Mucosa of gallbladder (tissue), 1 donor: ENCODE measurements at regions not wholly inside any gene's neighbourhood (a gene's known extent, or its start where the extent isn't known, plus 50 kb on each side); places are given as distances from the start of the nearest gene placed in this dataset.
"Not testable (repeated sequence)": the region's sequence is repeated elsewhere in the genome, so short reads cannot be mapped to it uniquely, and the experiment has no call there.

Experiments used
- DNase-seq: peaks from one replicate; pipeline ENCODE4 v3.0.0-alpha.2; 2020; ENCODE audit warnings: low spot score
- donor health status: DM: no; HTN: no; CAD: no.

DNA sequence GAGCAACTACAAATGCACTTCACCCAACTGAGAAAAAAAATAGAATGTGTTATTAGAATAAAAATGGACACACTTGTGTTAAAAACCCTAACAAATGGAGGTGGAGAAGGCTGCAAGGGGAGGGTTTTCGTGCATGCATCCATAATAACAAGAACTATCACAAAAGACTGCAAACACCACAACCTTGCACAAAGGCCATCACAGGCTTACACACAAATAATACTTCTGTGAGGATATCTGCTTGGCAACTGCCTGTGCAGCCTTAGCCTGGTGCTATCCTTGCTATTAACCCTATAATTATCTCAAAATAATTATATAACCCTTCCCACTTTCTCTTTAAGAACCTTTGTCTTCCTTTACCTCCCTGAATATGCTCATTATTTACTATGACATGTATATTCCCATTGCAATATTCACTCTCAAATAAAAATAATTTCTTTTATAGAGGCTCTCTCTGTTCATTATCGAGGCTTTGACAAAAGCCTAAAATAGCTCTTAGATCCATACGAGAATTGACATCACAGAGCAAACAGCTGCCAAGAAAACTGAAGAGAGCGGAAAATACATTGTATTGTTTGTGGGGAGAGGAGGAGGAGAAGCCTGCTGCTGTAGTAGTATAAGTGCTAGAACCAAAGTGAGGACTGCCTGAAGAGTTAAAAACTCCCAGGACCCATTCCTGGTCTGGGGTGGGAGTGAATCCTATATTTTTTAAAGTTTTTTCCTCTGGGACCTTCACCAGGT lies 1768.7 kb downstream of the BRINP3 start:
- DNase-seq, result no peak

DNA sequence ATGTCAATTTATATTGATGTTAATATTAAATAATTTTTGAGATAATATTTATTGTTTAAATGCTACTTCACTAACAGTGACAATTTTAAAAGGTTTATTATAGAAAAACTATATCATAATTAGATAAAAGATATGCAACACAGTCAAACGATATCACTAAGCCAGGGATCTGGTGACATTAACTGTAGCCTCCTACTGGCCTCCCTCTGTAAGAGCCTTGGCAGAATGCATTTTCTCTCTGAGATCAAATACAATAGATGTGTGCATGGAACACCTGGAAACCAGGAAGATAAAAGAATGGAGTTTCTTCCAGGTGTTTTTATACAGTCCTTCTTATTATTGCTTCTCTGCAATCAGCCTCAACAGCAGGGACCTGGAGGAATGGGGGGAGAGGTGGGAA lies 1762.1 kb downstream of the BRINP3 start:
- no peak for DNase-seq

DNA sequence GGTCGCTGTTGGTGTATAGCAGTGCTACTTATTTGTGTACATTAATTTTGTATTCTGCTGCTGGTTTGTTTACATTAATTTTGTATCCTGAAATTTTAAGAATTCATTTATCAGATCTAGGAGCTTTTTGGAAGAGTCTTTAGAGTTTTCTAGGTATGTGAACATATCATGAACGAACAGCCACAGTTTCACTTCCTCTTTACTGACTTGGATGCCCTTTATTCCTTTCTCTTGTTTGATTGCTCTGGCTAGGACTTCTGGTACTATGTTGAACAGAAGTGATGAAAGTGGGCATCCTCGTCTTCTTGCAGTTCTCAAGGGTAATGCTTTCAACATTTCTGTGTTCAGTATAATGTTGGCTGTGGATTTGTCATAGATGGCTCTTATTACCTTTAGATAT lies 1757.9 kb downstream of the BRINP3 start:
- DNase-seq, result no peak

DNA sequence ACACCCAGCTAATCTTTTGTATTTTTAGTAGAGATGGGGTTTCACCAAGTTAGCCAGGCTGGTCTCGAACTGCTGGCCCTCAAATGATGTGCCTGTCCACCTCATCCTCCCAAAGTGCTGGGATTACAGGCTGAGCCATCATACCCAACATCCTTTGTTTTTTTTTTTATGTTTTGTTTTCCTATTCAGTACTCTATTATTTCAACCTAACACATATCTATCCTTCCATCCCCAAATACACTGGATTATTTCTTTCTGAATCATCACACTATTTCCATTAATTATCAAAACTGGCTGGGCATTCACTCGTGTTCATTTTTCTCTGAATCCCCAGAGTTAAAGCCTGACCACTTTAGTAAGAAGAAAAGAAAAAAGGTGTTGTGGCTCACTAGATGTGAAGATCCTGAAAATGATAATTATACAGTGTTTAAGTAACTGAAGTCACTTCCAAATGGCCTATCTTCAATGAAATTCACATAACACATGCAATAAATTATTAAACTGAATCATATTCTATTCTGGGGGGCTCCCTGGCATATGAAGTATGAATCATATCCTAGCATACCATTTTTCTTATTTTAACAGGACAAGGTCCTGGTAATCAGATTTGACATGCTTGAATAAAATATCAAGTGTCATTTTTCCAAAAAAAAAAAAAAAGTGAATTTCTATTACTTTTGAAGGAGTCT lies 1754.2 kb downstream of the BRINP3 start:
- DNase-seq, result no peak

DNA sequence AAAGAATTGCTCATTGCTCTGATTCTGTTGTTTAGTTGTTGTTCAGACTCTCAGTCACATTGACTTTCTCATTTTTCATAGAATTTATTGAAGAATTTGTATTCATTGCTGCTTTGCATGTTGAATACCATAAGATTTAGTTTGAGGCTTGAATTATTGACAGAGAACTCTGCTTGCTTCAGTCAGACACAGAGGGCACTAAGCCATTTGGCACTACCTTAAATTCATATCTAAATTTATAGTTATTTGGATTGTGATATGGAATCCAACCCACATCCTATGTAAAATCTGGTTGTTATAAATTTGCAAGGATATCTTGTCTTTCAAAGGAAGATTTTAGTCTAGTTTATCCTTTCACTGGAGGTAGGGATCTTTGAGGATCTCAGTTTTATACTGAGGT lies 1748.6 kb downstream of the BRINP3 start:
- no peak for DNase-seq

DNA sequence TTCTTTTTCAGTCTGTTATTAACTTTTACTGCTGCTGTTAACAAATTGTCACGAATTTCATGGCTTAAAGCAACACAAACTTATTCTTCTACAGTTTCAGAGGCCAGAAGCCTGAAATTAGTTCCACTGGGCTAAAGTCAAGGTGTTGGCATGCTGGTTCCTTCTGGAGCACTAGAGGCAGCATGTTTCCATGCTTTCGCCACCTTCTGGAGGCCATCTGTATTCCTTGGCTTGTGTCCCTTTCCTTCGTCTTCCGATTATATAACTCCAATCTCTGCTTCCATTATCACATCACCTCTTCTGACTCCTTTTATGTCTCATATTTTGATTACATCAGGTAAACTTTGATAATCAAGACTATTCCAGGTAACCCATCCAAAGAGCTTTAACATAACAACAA lies 1742.1 kb downstream of the BRINP3 start:
- no peak for DNase-seq

DNA sequence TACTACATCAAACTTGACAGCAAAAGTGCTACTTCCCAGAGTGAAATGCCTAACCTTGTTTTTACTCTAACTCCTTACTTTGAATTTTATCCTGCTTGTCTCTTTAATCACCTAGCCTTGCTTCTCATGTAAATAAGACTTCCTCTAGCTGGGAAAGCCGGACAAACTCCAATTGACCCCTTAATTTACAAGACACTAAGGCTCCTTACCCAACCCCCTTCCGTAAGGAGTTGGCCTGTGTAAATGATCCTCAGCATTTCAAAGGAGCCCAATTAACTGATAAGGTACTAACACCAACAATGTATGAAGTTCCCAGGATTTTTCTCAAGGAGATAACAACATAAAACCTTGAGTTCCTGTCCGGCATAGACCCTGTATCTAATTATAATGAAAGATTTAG lies 1728.4 kb downstream of the BRINP3 start:
- not testable (repeated sequence) for DNase-seq

DNA sequence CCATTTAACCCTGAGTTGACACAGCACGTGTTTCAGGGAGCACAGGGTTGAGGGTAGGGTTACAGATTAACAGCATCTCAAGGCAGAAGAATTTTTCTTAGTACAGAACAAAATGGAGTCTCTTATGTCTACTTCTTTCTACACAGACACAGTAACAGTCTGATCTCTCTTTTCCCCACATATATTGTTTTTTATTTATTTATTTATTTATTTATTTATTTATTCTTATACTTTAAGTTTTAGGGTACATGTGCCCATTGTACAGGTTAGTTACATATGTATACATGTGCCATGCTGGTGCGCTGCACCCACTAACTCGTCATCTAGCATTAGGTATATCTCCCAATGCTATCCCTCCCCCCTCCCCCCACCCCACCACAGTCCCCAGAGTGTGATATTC lies 1725.6 kb downstream of the BRINP3 start:
- not testable (repeated sequence) for DNase-seq

DNA sequence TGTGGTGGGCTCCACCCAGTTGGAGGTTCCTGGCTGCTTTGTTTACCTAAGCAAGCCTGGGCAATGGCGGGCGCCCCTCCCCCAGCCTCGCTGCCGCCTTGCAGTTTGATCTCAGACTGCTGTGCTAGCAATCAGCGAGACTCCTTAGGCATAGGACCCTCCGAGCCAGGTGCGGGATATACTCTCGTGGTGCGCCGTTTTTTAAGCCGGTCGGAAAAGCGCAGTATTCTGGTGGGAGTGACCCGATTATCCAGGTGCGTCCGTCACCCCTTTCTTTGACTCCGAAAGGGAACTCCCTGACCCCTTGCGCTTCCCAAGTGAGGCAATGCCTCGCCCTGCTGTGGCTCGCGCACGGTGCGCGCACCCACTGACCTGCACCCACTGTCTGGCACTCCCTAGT lies 1719.9 kb downstream of the BRINP3 start:
- not testable (repeated sequence) for DNase-seq

DNA sequence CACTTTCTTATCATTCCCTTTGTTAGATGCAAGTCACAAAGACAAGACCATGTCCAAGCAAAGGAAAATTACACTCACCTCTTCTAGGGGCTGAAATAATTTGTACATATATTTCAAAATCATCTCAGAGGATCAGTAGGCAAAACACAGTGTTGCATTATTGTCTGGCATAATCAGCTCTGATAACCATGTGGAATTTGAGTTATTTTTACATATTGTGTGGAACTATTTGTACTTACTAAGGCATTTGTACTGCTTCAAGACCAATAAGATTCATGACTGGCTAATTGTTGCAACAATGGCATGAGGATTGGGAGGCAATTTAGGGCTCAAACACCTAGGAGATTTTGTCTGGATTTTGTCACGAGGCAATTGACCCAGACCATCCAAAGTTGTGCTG lies 1716.4 kb downstream of the BRINP3 start:
- DNase-seq, result no peak

DNA sequence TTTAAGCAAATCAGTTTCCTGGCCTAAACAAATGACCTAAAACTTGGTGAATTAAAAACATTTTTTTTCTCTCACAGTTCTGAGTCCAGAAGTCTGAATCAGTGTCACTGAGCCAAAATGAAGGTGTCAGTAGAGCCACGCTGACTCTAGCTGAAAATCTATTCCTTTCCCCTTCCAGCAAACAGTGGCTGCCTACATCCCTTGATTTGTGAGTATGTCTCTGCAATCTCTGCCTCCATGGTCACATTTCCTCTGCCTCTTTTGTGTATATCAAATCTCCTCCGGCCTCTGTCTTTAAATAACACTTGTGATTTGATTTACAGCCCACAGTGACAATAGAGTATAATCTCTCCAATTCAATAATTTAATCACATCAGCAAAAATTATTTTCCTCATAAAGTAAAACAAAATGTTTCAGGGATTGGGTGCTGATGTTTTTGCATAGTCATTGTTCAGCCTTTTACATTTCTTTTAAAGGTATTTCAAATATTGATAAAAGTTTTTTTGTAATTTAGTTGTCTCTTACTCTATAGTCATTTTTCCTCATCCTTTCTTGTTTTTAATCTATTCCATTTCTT lies 1715.4 kb downstream of the BRINP3 start:
- DNase-seq, result no peak

DNA sequence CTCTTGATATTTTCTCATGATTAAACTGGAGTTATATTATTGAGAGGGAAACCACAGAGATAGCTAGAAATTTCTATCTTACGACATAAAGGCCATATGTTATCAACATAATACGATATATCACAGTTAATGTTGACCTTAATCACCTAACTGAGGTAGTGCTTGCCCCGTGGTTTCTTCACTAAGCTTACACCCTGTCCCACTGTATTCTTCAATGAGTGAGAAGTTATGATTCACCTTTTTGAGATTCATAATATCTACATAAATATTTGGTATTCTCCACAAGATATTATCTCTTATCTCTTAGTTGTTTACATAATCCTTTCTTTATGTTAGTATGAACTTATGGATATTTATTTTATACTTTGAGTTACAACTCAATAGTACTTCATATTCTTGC lies 1714.1 kb downstream of the BRINP3 start:
- DNase-seq, result no peak

DNA sequence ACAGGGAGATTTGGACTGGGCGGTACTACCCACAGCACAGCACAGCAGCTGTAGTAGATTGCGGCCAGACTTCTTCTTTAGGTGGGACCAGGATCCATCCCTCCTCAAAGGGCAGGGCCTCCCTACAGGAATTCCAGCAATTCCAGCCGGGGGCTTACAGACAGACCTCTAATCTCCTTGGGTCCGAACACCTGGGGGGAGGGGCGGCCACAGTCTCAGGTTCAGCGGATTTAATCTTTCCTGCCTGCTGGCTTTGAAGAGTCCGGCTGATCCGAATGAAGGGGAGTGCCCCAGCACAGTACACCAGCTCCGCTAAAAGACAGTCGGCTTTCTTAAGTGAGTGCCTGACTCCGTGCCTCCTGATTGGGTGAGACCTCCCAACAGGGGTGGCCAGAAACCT lies 1708.5 kb downstream of the BRINP3 start:
- no peak for DNase-seq

DNA sequence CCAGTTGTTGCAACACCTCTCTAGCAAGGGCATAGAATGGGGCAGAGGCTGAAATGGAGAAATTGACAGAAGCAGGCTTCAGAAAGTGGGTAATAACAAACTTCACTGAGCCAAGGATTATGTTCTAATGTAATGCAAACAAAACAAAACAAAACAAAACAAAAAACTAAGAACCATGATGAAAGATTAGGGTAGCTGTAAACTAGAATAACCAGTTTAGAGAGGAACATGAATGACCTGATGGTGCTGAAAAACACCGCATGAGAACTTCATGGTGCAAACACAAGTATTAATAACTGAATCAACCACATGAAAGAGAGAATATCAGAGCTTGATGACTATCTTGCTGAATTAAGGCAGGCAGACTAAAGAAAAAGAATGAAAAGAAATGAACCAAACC lies 1707.7 kb downstream of the BRINP3 start:
- no peak for DNase-seq

DNA sequence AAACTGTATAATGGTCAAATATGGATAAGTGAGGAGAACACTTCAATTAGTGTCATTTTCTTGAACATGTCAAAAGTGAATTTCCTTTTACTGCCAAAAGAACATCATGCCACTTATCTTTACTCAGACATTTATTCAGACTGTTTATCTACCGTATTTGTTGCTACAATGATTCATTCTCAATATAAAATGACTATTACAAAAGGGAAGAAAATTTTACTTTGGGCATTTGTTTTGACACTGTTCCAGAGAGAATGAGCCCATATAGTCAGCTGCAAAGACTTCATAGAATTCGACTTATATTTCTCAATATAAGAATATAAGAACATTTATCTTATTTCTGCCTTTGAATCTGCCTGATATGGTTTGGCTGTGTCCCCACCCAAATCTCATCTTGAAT lies 1699.1 kb downstream of the BRINP3 start:
- DNase-seq, result no peak

DNA sequence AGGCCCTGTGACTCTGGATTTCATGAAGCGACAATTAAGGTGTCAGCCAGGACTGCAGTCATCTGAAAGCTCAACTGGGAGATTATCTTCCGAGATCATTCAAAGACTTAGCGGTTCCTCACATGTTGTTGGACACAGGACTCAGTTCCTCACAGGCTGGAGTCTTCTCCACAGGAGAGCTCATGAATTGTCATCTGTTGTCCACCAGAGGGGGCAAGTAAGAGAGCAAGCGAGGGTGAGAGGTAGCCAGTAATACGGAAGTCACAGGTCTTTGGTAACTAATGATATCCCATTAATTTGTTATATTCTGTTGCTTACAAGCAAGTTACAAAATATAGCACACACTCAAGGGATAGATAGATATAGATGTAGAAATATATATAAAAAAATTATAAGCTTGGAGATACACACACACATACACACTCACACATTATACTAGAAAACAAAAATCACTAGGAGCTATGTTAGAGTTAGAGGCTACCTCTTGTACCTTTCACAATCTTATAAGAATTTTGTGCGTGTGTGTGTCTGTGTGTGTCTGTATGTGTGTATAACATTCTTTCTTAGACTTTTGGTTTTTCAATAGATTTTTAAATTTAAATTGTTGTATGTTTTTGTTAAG lies 1695.3 kb downstream of the BRINP3 start:
- DNase-seq, result no peak

DNA sequence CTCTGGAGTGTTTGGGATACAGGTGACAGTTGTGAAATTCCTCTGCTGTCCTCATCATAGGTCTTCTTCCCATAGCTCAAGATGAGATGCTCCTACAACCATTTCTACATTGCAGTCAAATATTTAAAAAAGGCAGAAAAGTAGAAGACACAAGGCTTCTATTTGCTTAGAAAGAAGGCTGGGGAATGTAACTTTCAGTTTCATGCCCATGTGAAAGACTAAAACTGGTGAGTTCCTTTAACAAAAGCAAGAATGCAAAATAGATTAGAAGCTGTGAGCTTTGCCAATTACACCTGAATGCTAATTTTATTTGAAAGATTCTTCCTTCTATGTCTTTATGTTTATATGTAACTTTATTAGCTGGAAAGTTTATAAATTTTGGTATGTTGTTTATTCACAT lies 1682.7 kb downstream of the BRINP3 start:
- DNase-seq, result no peak

DNA sequence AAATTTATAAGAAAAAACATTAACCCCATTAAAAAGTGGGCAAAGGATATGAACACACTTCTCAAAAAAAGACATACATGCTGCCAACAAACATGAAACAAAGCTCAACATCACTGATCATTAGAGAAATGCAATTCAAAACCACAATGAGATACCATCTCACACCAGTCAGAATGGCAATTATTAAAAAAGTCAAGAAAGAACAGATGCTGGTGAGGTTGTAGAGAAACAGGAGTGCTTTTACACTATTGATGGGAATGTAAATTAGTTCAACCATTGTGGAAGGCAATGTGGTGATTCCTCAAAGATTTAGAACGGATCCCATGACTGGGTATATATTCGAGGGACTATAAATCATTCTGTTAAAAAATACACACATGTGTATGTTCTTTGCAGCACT lies 1665.5 kb downstream of the BRINP3 start:
- not testable (repeated sequence) for DNase-seq

DNA sequence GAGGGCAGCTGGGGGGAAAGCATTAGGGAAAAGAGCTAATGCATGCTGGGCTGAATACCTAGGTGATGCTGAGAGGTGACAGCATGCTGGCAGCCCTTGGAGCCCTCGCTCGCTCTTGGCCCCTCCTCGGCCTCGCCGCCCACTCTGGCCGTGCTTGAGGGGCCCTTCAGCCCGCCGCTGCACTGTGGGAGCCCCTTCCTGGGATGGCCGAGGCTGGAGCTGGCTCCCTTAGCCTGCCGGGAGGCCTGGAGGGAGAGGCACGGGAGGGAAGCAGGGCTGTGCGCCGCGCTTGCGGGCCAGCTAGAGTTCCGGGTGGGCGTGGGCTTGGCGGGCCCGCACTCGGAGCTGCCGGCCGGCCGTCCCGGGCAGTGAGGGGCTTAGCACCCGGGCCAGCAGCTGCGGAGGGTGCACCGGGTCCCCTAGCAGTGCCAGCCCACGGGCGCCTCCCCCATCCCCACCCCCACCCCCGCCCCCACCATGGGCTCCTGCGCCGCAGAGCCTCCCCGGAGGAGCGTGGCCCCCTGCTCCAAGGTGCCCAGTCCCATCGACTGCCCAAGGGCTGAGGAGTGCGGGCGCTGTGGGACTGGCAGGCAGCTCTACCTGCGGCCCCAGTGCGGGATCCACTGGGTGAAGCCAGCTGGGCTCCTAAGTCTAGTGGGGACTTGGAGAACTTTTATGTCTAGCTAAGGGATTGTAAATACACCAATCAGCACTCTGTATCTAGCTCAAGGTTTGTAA lies 1664.7 kb downstream of the BRINP3 start:
- not testable (repeated sequence) for DNase-seq

DNA sequence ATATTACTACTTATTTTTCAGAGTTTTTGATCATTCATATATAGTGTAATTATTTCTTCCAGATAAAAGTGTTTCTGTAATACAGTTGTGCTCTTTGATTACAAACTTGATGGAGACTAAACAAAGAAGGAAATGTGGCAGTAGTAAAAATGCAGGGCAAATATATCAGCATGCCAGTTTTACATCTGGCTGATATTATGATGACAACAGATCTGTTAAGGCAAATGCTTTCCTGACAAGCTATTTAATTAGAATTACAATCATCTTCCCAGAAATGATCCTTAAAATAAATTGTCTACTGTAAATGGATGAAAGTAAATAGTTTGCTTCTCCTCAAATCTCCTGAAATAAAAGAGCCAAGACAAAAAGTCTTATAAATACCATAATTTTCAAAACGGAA lies 1659.8 kb downstream of the BRINP3 start:
- no peak for DNase-seq

DNA sequence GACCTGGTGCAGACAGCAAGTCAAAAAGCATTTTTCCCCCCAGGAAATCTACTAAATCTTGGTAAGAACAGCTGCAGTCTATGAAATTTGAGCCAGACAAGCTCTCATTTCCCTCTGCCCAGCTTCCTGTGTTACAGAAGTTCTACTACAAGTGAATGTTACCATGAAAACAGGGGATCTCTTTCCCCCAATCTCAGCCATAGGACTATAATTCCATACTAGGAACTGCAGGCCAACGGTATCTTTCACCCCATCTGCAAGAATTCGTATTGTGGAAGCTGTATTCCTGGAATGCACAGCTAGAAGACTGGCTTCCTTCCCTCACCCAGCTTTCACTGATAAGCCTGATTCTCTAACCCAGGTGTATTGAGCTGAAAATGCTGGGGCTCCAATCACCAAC lies 1655.4 kb downstream of the BRINP3 start:
- no peak for DNase-seq

DNA sequence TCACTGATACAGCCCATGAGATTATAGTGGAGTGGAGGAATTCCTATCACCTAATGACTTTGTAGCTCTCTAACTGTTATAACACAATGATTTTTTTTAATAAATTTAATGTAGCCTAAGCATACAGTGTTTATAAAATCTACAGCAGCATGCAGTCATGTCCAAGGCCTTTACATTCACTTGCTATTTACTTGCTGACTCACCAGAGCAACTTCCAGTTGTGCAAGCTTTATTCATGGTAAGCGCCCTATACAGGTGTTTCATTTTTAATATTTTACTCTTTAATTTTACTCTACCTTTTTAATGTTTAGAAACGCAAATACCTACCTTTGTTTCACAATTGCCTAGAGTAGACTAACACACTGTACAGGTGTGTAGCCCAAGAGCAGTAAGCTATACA lies 1652.2 kb downstream of the BRINP3 start:
- DNase-seq, result no peak
